Naive B cell (primary cell): ENCODE measurements at regions not wholly inside any gene's neighbourhood (a gene's known extent, or its start where the extent isn't known, plus 50 kb on each side); places are given as distances from the start of the nearest gene placed in this dataset.
A peak's percentile ranks its signal among the peaks of the same experiment; 100 is the strongest.

ENCODE experiments used
- ATAC-seq, 2 donors: fragments of 150-1000 bp; cut with Tn5 transposase; 2 replicates each; pipeline ENCODE4 v1.10.0; 2021; ENCODE audit warnings: low read depth in 2 of 2, mild to moderate bottlenecking in 2 of 2, moderate library complexity in 2 of 2
- DNase-seq: peaks from one replicate; pipeline ENCODE4 v3.0.0; 2022
- H3K27ac Mint-ChIP-seq, 6 donors: one replicate each; pipeline ENCODE4 v1.8.0; 2020 to 2022; ENCODE audit warnings: mild to moderate bottlenecking in 6 of 6, mixed read lengths in 6 of 6, moderate library complexity in 5 of 6, inconsistent platforms in 2 of 6
- H3K27me3 Mint-ChIP-seq, 3 donors: one replicate each; pipeline ENCODE4 v1.8.0; 2021 to 2022; ENCODE audit warnings: mixed read lengths in 3 of 3, mild to moderate bottlenecking in 1 of 3
- H3K36me3 Mint-ChIP-seq, 2 donors: one replicate each; pipeline ENCODE4 v1.8.0; 2020 to 2022; ENCODE audit warnings: mixed read lengths in 2 of 2, inconsistent platforms in 1 of 2, mild to moderate bottlenecking in 1 of 2
- H3K4me1 Mint-ChIP-seq, 3 donors: one replicate each; pipeline ENCODE4 v1.8.0; 2020 to 2022; ENCODE audit warnings: mixed read lengths in 3 of 3, inconsistent platforms in 1 of 3, mild to moderate bottlenecking in 1 of 3, moderate library complexity in 1 of 3
- H3K4me3 Mint-ChIP-seq, 8 donors: one replicate each; pipeline ENCODE4 v1.8.0; 2020 to 2022; ENCODE audit warnings: mild to moderate bottlenecking in 8 of 8, mixed read lengths in 8 of 8, moderate library complexity in 8 of 8, inconsistent platforms in 2 of 8
- H3K9me3 Mint-ChIP-seq, 7 donors: one replicate each; pipeline ENCODE4 v1.8.0; 2020 to 2022; ENCODE audit warnings: mixed read lengths in 7 of 7, mild to moderate bottlenecking in 5 of 7, inconsistent platforms in 2 of 7, moderate library complexity in 1 of 7

DNA sequence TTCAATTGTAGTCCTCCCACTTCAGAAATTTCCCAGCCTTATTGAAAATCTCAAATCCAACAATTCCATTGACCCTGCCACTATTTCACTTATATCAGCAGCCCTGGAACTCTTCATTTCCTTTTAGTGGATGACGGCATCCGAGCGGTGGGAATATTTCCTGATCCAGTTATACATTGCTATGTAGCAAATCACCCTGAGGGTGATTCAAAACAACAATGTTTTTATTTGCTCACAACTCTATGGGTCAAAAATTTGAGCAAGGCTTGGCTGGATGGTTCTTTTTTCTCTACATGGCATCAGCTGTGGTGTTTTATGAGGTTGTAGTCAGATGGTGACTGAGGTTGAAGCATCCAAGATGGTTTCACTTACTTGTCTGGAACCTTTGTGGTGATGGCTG is 70.5 kb downstream of the CHST2 start:
- H3K27ac Mint-ChIP-seq = peak overlapping the region in 1 of 6 donors; percentile 27
- no peak for DNase-seq
- H3K4me3 Mint-ChIP-seq = no peak overlapping the region
- H3K36me3 Mint-ChIP-seq = peaks cover 4 to 10% of the 10 kb centered on the region in 2 donors
- no peaks in the 10 kb centered on the region for H3K4me1 Mint-ChIP-seq
- H3K9me3 Mint-ChIP-seq = peaks cover 0 to 21% (median 6%) of the 10 kb centered on the region in 7 donors
- no peak for ATAC-seq
- H3K27me3 Mint-ChIP-seq = no peaks in the 10 kb centered on the region

DNA sequence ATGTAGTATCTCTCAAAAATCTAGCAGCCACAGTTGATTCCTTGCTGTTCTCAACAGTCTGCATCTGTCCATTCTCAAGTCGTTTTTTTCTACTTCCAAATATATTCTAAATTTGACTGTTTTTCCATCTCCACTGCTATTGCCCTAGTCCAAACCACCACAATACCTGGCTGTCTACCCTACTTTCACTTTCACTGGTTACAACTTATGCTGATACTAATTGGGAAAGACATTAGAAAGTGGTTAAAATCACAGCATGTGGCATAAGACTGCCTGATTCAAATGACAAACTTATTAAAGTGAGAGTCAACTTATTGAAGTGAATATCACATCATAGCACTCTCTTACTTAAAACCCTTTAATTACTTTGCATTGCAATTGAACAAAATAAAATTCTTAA is 72.6 kb downstream of the CHST2 start:
- Mint-ChIP-seq H3K4me1 (no peaks in the 10 kb centered on the region), H3K4me3 (no peak overlapping the region), H3K27ac (no peak overlapping the region), H3K36me3 (peaks cover 4 to 11% of the 10 kb centered on the region in 2 donors), H3K9me3 (peaks cover 0 to 21% (median 6%) of the 10 kb centered on the region in 7 donors), H3K27me3 (no peaks in the 10 kb centered on the region)
- DNase-seq (no peak), ATAC-seq (no peak)

DNA sequence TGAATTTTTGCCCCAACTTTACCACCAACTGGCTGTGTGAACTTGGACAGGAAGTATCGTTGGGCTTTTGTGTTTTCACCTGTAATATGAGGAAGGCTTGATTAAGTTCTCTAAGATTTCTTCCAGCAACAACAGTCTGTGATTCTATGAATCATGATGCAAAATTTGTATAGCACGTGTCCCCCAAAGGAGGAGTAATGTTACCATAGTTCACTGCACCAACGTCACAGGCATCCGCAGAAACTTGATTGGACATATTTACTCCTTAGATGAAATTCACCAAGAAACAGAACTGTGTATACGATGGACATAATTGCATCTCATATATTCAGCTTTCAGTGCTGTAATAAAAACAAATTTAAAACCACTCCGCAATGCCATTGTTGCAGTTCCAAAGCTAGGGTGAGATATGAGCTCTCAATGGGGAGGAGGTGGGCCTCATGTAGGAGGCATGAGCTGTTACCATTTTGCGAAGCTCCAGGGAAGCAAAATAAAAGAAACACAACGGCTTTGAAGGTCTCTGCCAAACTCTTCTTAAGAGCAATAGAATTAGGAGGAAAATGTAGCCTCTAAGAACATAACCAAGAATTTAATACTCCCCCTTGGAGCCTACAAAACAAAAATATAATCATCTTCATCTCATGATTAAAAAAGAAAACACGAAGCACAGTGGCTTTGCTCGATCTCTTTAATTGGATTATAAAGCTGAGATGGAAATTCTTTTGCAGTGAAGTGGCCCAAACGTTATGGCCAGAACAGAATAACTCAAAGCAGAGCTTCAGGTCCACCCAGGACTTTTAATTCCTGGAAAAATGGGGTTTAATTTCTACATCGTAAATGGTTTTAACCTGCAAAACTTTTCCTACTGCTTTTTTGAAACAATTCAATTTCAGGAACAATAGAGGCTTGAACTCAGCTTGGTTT is 80.7 kb downstream of the CHST2 start:
- DNase-seq (no peak), ATAC-seq (no peak)
- Mint-ChIP-seq H3K27me3 (peaks cover 0 to 3% (median 0%) of the 10 kb centered on the region in 3 donors), H3K36me3 (peaks cover 0 to 7% of the 10 kb centered on the region in 2 donors), H3K4me3 (no peak overlapping the region), H3K27ac (peak overlapping the region in 1 of 6 donors; percentile 25), H3K9me3 (peaks cover 0 to 9% (median 0%) of the 10 kb centered on the region in 7 donors), H3K4me1 (no peaks in the 10 kb centered on the region)

DNA sequence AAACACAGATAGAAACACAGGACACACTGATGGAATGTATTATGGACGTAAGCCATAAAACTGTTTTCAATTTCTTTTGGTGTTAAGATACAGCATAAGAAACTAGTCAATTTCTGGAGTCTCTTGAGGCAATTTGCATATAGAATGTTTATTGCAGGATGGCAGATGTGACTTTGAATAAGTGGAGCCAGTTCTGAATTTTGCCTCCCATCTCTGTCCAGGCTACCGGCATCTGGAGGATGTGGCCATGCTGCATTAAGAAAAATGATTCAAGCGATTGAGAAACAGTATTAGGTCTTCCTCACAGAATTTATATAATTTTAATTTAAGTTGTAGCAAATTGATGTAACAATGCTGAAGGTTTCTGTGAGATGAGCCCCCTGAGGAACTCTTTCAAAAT is 81.5 kb downstream of the CHST2 start:
- Mint-ChIP-seq H3K4me3 (no peak overlapping the region), H3K9me3 (peaks cover 0 to 16% (median 3%) of the 10 kb centered on the region in 7 donors), H3K36me3 (peaks cover 0 to 7% of the 10 kb centered on the region in 2 donors), H3K4me1 (peaks cover 0 to 1% (median under 1%) of the 10 kb centered on the region in 3 donors), H3K27ac (peak overlapping the region in 1 of 6 donors; percentile 27), H3K27me3 (peaks cover 0 to 3% (median 0%) of the 10 kb centered on the region in 3 donors)
- DNase-seq = no peak
- ATAC-seq = no peak

DNA sequence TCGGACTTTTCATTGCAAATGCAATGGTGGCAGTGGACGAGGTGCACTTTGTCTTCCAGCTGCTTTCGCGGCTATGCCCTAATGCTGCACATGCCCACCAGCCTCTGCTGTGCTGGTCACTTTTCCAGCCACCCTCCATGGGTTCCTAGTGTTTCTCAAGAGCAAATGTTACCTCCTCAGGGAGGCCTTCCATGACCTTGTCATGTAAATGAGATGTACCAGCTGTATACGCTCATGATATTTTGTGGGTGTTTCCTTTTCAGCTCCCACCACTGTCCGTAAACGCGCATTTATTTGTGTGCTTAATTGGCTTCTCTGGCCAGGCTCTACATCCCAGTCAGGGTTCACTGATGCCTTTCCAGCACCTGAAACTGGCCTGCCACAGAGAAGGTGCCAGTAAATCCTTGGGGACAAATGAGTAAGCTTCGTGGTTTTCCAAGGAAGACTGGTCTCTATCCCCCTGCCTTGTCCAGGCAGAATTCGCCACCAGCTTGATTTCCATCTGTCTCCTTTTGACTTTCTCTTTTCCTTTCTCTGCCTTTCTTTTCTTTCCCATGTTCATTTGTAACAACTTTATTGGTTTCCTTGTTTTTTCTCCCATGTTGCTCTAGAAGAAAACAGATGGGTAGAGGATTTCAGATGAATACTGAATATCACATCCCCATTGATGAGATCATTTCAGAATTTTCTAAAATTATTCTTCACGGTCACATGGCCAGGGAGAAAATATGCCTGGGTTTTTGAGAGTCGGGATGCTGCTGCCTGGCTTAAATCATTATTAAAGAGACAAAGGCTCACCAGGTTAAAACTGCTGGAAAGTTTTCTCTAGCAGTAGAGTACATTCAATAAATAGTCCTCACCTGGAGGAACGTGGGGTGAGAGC is 82.5 kb downstream of the CHST2 start:
- peaks cover 3 to 12% (median 11%) of the 10 kb centered on the region in 3 donors for H3K4me1 Mint-ChIP-seq
- H3K9me3 Mint-ChIP-seq = peaks cover 0 to 16% (median 3%) of the 10 kb centered on the region in 7 donors
- no peak overlapping the region for H3K4me3 Mint-ChIP-seq
- H3K27ac Mint-ChIP-seq = no peak overlapping the region
- DNase-seq (no peak), ATAC-seq (no peak)
- peaks cover 0 to 3% (median 0%) of the 10 kb centered on the region in 3 donors for H3K27me3 Mint-ChIP-seq
- peaks cover 0 to 6% of the 10 kb centered on the region in 2 donors for H3K36me3 Mint-ChIP-seq

DNA sequence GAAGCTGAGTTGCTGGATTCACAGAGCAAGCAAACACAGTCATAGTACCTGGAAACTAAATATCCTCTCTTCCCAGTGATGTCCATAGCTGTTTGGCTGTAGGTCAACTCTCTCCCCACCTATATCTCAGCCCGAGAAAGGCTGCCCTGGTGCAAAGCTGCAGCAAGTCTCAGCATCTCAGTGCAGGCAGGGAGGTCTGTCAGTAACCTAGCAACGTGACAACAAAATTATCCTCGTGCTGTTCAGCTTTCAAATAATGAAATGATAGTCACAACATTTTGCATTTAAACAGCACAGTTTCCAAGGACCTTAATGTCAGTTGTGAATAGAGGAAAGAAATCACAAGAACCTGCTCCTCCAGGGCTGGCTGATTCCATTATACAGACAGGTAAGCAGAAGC is 83.6 kb downstream of the CHST2 start:
- DNase-seq (no peak), ATAC-seq (no peak)
- Mint-ChIP-seq H3K27ac (no peak overlapping the region), H3K27me3 (peaks cover 0 to 3% (median 0%) of the 10 kb centered on the region in 3 donors), H3K36me3 (no peaks in the 10 kb centered on the region), H3K4me1 (peaks cover 7 to 19% (median 14%) of the 10 kb centered on the region in 3 donors), H3K4me3 (no peak overlapping the region), H3K9me3 (peaks cover 0 to 16% (median 3%) of the 10 kb centered on the region in 7 donors)

DNA sequence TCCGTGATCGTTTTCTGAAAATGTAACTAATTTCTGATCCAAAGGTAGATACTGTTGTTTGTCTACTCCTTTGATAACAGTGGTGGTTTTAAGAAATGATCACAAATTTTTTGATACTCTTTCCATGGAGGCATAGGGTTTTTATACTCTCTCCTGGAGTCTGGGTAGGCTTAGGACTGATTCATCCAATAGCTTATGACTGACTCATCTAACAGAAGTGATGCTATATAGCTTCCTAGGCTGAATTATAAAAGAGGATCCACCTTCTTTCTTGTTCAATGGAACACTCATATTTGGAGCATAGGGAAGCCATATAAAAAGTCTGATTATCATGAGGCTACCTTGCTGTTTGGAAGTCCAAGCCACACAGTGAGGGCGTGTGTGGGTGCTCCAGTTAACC is 84.3 kb downstream of the CHST2 start:
- DNase-seq (no peak), ATAC-seq (no peak)
- H3K9me3 Mint-ChIP-seq = peaks cover 0 to 16% (median 3%) of the 10 kb centered on the region in 7 donors

DNA sequence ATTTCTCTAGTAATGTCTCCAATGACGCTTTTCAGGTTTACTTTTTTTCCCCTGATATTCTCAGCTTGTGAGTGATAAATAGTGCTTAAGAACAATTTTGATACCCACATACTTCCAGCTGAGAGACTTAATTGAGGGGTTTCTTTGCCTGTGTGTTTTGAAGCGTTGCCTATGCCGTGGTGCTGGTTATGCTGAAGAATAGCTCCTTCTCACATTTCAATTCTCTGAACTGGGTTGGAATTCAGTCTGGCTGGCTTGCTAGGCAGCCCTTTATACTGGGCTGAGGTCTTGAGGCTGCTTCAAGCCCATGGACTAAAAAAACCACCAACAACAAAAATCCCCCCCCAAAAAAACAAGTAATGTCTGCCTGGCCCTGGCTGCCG is 87.4 kb downstream of the CHST2 start:
- H3K27me3 Mint-ChIP-seq = no peaks in the 10 kb centered on the region
- H3K27ac Mint-ChIP-seq = peak overlapping the region in 3 of 6 donors; percentile 21 to 49 (median 47)
- ATAC-seq (no peak), DNase-seq (no peak)
- H3K4me1 Mint-ChIP-seq = peaks cover 7 to 19% (median 14%) of the 10 kb centered on the region in 3 donors
- H3K4me3 Mint-ChIP-seq = peak overlapping the region in 1 of 8 donors; percentile 47
- H3K36me3 Mint-ChIP-seq = no peaks in the 10 kb centered on the region
- H3K9me3 Mint-ChIP-seq = peaks cover 0 to 16% (median 3%) of the 10 kb centered on the region in 7 donors

More for the DNA sequence above, 84.3 kb downstream of the CHST2 start:
- Mint-ChIP-seq H3K36me3 (no peaks in the 10 kb centered on the region), H3K4me1 (peaks cover 7 to 19% (median 14%) of the 10 kb centered on the region in 3 donors), H3K27me3 (peaks cover 0 to 3% (median 0%) of the 10 kb centered on the region in 3 donors), H3K4me3 (no peak overlapping the region), H3K27ac (no peak overlapping the region)

DNA sequence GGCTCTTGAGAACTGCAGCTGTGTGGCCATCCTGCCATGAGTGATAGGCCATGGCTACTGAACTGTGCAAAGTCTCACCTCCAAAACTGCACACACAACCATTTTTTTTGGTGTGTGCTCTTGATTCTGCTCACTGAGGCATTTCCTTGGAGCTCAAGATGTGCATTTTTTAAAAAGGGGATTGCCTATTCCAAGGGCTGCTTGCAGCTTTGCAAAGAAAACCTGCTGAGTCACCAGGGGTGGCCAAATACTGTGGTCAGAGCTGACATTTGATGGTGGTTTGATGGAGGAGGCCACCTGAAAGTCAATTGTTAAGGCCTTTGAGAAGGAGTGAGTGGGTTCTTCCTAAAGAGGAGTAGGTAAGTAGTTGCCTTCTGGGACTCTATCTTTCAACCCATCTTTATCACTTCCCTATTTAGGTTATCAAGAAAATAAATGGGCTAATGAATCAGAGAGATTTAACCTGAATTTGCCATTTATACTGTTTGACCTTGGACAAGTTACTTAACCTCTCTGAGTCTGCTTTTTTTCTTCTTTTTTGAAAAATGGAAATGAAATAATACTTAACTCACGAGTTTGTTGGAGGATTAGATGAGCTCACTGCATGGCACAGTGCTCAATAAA is 87.9 kb downstream of the CHST2 start:
- ATAC-seq (peak; percentile 35 to 70), DNase-seq (no peak)
- no peaks in the 10 kb centered on the region for H3K27me3 Mint-ChIP-seq
- peak overlapping the region in 2 of 8 donors; percentile 47 to 54 for H3K4me3 Mint-ChIP-seq
- peaks cover 0 to 16% (median 3%) of the 10 kb centered on the region in 7 donors for H3K9me3 Mint-ChIP-seq
- no peaks in the 10 kb centered on the region for H3K36me3 Mint-ChIP-seq
- peaks cover 7 to 19% (median 14%) of the 10 kb centered on the region in 3 donors for H3K4me1 Mint-ChIP-seq
- H3K27ac Mint-ChIP-seq = peak overlapping the region in 3 of 6 donors; percentile 47 to 60 (median 49)

DNA sequence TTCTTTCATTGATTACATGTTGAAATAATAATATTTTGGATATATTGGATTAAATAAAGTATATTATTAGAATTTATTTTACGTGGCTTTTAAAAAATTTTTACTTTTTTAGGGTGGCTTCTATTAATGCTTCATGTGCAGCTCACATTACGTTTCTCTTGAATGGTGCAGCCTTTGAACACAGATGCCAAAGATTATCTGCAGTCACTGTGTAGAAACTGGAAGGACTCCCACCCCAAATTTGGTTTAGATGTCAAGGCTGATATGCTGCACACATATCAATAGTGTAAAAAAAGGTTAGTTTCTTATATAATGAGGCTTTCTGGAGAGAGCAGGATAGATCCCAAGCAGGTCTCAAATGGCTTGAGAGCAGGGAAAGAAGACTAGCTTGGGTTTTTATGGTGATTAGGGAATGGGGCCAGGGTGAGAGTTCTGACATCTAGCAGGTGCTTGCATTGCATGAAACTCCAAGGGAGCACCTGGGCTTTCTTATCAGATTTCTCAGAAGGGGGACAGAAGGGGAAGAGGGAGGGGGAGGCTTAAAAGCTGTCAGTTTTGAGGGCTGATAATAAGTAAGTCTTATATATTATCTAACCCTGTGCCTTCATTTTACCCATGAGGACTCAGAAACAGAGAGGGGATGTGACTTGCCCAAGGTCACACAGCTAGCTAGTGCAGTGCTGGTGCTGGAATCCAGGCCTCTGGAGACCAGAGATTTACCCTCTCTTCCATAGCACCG is 89.6 kb downstream of the CHST2 start:
- peak overlapping the region in 1 of 6 donors; percentile 30 for H3K27ac Mint-ChIP-seq

DNA sequence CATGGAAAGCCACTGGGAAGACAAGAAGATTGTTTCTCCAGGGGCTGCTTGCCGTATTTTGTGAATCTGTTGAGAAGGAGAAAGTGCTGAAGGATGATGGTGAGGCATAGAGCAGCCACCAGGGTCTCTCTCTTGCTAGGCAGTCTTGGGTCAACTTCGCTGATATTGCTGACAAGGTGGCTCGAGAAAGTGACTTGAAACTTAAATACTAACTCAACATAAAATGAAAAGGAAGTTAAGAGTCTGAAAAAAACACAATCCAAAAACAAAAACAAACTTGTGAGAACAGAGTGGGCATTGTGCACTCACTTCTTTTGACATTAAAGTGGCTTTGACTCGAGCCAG is 90.1 kb downstream of the CHST2 start:
- no peaks in the 10 kb centered on the region for H3K36me3 Mint-ChIP-seq
- peaks cover 7 to 19% (median 14%) of the 10 kb centered on the region in 3 donors for H3K4me1 Mint-ChIP-seq
- ATAC-seq = no peak
- H3K4me3 Mint-ChIP-seq = no peak overlapping the region
- no peak for DNase-seq
- no peak overlapping the region for H3K27ac Mint-ChIP-seq
- H3K9me3 Mint-ChIP-seq = peaks cover 0 to 12% (median 3%) of the 10 kb centered on the region in 7 donors
- H3K27me3 Mint-ChIP-seq = no peaks in the 10 kb centered on the region

More for the DNA sequence above, 89.6 kb downstream of the CHST2 start:
- H3K27me3 Mint-ChIP-seq = no peaks in the 10 kb centered on the region
- peaks cover 7 to 19% (median 14%) of the 10 kb centered on the region in 3 donors for H3K4me1 Mint-ChIP-seq
- no peak for DNase-seq
- H3K36me3 Mint-ChIP-seq = no peaks in the 10 kb centered on the region
- H3K9me3 Mint-ChIP-seq = peaks cover 0 to 16% (median 3%) of the 10 kb centered on the region in 7 donors
- H3K4me3 Mint-ChIP-seq = no peak overlapping the region
- no peak for ATAC-seq

DNA sequence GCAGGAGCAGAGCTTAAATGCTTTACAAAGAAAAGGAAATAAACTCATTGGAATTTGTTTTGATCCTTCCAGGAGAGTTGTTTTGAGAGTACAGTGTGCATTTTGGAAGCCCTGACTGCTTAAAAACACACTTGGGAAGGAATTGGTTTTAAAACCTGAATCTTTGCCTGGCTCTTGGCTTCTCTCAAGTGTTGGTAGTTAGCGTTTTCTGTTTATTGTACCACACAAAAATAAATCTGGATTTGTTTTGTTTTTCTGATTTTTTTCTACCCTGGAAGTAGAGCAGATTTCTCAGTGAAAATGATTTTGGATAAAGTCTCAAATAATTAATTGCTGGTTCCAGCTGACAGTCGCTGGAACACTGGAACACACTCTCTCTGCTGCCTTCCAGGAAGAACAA is 90.6 kb downstream of the CHST2 start:
- Mint-ChIP-seq H3K36me3 (no peaks in the 10 kb centered on the region), H3K27me3 (no peaks in the 10 kb centered on the region), H3K4me3 (no peak overlapping the region), H3K4me1 (peaks cover 7 to 19% (median 14%) of the 10 kb centered on the region in 3 donors), H3K27ac (no peak overlapping the region), H3K9me3 (peaks cover 0 to 8% (median 3%) of the 10 kb centered on the region in 7 donors)
- ATAC-seq = no peak
- no peak for DNase-seq
